LNCaP clone FGC (cell line): ENCODE measurements at regions not wholly inside any gene's neighbourhood (a gene's known extent, or its start where the extent isn't known, plus 50 kb on each side); places are given as distances from the start of the nearest gene placed in this dataset.

ENCODE experiments used
- DNase-seq: peaks from one replicate; pipeline ENCODE4 v3.0.0-alpha.2; 2011; ENCODE audit warnings: low read depth
- H3K4me3 ChIP-seq: 2 replicates; pipeline ENCODE4 v1.5.1; 2011; ENCODE audit warnings: mild to moderate bottlenecking, low read depth, low read length, control low read depth
- TF ChIP-seq, protein P1 (sequence below): IDR thresholded peaks from 2 replicates; pipeline ENCODE4 v1.5.1; 2012; ENCODE audit warnings: mild to moderate bottlenecking; ENCODE audit not compliant: control insufficient read depth, insufficient read depth; ENCODE audit errors: extremely low read depth

- TF ChIP-seq, protein P1, sequence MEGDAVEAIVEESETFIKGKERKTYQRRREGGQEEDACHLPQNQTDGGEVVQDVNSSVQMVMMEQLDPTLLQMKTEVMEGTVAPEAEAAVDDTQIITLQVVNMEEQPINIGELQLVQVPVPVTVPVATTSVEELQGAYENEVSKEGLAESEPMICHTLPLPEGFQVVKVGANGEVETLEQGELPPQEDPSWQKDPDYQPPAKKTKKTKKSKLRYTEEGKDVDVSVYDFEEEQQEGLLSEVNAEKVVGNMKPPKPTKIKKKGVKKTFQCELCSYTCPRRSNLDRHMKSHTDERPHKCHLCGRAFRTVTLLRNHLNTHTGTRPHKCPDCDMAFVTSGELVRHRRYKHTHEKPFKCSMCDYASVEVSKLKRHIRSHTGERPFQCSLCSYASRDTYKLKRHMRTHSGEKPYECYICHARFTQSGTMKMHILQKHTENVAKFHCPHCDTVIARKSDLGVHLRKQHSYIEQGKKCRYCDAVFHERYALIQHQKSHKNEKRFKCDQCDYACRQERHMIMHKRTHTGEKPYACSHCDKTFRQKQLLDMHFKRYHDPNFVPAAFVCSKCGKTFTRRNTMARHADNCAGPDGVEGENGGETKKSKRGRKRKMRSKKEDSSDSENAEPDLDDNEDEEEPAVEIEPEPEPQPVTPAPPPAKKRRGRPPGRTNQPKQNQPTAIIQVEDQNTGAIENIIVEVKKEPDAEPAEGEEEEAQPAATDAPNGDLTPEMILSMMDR = no peak
- DNase-seq = no peak
- no peak overlapping the region for H3K4me3 ChIP-seq
Measured at GRCh38 chr11:19519912-19520641, 192.6 kb upstream of the NAV2 start.

DNA sequence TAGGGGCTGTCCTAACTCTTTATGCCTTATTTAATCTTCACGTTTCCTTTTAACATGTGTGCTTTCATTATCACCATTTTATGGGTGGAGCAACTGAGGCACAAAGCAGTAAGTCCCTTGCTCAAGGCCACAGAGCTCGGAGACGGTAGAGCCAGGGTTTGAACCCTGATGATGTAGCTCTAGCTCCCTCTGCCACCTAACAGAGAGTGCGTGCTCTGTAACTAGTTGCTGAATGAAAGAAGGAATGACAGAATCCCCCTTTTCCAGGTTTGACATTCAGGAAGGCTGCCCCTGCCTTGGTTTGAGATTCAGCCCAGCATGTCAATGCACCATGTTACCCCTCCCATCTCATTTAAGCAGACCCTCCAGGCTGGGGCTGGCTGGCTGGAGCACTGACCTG lies 193.3 kb upstream of the NAV2 start:
- DNase-seq = no peak
- TF ChIP-seq, protein P1 = no peak
- H3K4me3 ChIP-seq = no peak overlapping the region

- DNase-seq = no peak
- H3K4me3 ChIP-seq = no peak overlapping the region
- TF ChIP-seq, protein P1 = no peak
Measured at GRCh38 chr11:19513253-19513652, 199.4 kb upstream of the NAV2 start.

- DNase-seq = no peak
- TF ChIP-seq, protein P1 = no peak
- no peak overlapping the region for H3K4me3 ChIP-seq
Measured at GRCh38 chr11:19512618-19513017, 200.0 kb upstream of the NAV2 start.

DNA sequence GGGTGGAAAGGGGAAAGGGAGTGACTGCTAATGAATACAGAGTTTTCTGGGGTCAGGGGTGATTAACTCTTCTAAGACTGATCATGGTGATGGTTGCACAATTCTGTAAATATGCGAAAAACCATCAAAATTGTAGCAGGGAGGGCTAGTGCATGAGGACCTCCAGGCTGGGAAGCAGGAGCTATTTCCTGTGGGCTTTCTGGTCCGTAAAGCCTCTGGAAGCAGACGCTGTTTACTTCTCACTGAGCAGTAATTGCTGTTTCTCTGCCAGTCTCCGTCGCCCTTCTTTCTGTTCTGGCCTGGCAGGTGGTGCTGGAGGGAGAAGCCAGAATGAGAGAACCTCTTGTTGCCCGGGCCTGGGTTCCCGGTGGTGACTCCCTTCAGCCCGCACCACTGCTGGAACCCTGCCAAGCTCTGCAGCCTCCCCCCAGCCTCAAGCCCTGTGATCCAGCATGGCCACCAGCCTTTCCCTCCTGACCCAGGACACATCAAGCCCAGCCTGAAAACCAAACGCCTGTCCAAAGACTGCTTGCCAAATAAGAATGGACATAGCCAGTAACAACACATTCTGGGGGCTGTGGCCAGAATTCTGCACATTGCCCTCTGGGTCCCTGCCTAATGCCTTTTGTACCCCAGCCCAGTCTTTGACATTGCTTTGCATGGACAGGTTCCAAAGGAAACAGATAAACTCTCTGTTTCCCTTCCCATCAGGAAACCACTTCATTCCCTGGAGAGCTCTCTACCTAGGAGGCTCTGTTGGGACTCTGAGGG lies 201.0 kb upstream of the NAV2 start:
- H3K4me3 ChIP-seq = no peak overlapping the region
- TF ChIP-seq, protein P1 = no peak
- no peak for DNase-seq

- TF ChIP-seq, protein P1 = no peak
- DNase-seq = no peak
- no peak overlapping the region for H3K4me3 ChIP-seq
Measured at GRCh38 chr11:19511066-19511412, 201.6 kb upstream of the NAV2 start.

DNA sequence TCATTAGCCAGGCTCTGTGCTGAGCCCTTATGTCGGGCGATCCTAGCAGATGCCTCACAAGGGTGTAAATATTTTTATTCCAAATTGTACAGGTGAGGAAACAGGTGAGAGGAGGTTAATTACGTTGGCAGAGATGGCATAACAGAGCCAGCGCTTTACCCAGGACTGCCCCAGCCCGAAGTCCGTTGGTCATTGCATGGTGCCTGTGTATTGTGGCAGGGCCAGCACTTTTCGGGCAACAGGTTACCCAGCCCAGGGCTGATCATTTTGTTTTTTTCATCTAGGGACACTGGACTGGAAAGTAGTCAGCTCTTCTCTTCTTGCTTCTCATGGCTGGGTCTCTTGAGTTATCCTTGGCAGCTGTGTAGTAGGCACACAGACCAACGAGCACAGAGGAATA lies 202.2 kb upstream of the NAV2 start:
- TF ChIP-seq, protein P1 = no peak
- no peak overlapping the region for H3K4me3 ChIP-seq
- no peak for DNase-seq
